ENCODE measurements at regions not wholly inside any gene's neighbourhood (a gene's known extent, or its start where the extent isn't known, plus 50 kb on each side); places are given as distances from the start of the nearest gene placed in this dataset.
"Not testable (repeated sequence)": the region's sequence is repeated elsewhere in the genome, so short reads cannot be mapped to it uniquely, and the experiment has no call there.

DNA sequence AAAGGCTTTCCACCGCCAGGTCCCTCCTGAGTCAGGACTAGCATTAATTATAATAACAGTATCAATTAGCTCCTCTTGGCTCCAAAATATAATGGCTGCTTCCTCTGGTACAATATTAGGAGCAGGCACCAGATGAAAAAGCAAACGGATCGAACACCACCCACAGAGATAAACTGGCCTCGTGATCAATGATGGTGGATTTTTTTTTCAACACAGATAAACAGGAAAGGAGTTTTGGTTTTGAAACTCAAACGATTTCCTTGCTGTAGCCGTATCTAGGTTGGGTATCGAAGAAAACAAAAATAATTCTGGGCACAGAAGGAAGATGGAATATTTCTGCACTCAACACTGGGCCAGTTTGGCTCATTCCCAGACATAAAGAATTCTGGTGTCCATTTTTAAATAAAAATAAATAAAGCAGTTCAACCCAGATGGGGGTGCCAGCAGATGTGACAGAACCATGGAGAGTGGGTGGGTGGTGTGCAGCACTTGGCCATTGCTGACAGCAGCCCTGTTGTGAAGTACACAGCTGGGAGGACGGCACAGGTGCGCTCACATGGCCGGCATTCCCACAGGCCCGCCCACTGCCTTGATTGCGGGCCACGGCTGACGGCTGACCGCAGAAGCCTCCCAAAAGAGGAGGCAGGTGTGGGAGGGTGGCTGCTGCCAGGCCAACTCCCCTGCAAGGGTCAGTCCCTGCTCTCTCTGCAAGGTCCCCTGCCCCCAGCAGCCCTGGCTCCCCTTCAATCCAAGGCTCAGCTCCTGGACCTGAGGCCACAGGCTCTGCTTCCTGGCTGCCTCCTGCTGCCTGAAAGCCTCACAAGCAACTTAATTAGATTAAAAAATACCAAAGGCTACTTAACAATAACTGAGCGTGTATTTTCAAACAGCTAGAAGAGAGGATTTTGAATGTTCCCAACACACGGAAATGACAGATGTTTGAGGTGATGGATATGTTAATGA, 351.9 kb upstream of the ID2 start:
- Mint-ChIP-seq H3K9me3 (peaks cover 3% of the 10 kb centered on the region), H3K27ac (peak overlapping the region; percentile 84), H3K4me3 (no peak overlapping the region), H3K4me1 (ENCODE audit: low read depth) (peaks cover 42% of the 10 kb centered on the region), H3K27me3 (ENCODE audit: low read depth) (peaks cover 6% of the 10 kb centered on the region), H3K36me3 (ENCODE audit: low read depth) (peaks cover 15% of the 10 kb centered on the region)

GRCh38 chr2:8331068-8331467, 350.8 kb upstream of the ID2 start:
- Mint-ChIP-seq H3K9me3 (peaks cover 3% of the 10 kb centered on the region), H3K36me3 (ENCODE audit: low read depth) (peaks cover 15% of the 10 kb centered on the region), H3K4me3 (no peak overlapping the region), H3K27ac (no peak overlapping the region), H3K4me1 (ENCODE audit: low read depth) (peaks cover 37% of the 10 kb centered on the region), H3K27me3 (ENCODE audit: low read depth) (peaks cover 14% of the 10 kb centered on the region)

DNA sequence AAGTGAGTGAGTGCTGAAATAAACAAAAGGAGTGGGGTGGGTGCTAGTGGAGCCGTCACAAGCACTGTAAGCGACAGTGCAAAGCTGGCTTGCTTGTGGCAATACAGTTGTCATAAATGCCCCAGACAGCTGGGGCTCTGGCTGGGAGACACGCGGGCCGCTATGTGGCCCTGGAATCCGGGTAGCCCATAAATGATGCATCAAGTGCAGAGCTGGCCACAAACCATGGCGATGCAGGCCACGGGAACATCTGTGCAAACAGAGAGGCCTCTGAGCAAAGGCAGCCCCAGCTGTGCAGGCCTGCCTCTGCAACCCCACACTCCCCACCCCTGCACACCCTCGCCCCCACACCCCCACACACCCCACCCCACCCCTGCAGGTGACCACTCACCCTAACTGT, 349.2 kb upstream of the ID2 start:
- Mint-ChIP-seq H3K4me3 (no peak overlapping the region), H3K27me3 (ENCODE audit: low read depth) (peaks cover 14% of the 10 kb centered on the region), H3K4me1 (ENCODE audit: low read depth) (peaks cover 41% of the 10 kb centered on the region), H3K36me3 (ENCODE audit: low read depth) (peaks cover 13% of the 10 kb centered on the region), H3K27ac (no peak overlapping the region), H3K9me3 (peaks cover 3% of the 10 kb centered on the region)

DNA sequence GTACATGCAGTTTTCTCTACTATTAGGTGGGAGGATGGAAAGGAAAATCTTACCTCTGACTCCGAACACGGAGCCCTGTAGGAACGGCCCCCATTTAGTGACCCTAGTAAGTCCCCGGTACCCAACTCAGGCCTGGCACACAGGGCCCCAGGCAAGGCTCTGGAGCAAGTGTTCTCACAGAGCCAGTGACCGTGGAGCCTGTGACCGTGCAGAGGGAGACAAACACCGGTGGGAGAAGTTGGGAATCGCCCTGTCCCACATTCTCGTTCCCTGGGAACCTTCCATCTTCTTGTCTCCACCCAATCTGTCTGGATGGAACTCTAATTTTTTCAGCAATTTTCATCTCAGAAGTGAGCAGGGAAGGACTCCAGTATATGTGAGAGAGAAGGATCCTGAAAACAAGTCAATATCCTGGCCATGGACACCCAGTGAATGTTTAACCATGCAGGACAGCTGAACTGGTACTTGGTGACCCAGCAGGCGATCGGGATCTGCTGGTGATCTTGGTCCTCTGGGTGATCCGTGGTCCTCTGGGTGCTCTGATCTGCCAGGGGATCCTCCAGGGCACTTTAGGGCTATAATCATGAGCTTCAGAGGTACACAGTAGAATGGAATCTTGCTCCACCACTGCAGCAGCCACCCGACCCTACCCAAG, 348.6 kb upstream of the ID2 start:
- Mint-ChIP-seq H3K4me1 (ENCODE audit: low read depth) (peaks cover 40% of the 10 kb centered on the region), H3K4me3 (no peak overlapping the region), H3K27ac (no peak overlapping the region), H3K27me3 (ENCODE audit: low read depth) (peaks cover 14% of the 10 kb centered on the region), H3K36me3 (ENCODE audit: low read depth) (peaks cover 15% of the 10 kb centered on the region), H3K9me3 (peaks cover 3% of the 10 kb centered on the region)

DNA sequence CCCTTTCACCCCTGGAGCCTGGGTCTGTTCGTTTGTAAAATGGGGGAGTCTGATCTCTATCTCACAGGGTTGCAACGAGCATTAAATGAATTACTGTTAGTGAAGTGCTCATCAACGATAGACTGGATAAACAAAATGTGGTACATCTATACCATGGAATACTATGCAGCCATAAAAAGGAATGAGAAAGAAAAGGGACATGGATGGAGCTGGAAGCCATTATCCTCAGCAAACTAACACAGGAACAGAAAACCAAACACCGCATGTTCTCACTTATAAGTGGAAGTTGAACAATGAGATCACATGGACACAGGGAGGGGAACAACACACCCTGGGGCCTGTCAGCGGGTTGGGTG, 348.0 kb upstream of the ID2 start:
- not testable (repeated sequence) for H3K4me3 Mint-ChIP-seq, H3K9me3 Mint-ChIP-seq, H3K27ac Mint-ChIP-seq
- peaks cover 15% of the 10 kb centered on the region for H3K36me3 Mint-ChIP-seq (ENCODE audit: low read depth)
- peaks cover 35% of the 10 kb centered on the region for H3K4me1 Mint-ChIP-seq (ENCODE audit: low read depth)
- H3K27me3 Mint-ChIP-seq (ENCODE audit: low read depth), result peaks cover 14% of the 10 kb centered on the region

DNA sequence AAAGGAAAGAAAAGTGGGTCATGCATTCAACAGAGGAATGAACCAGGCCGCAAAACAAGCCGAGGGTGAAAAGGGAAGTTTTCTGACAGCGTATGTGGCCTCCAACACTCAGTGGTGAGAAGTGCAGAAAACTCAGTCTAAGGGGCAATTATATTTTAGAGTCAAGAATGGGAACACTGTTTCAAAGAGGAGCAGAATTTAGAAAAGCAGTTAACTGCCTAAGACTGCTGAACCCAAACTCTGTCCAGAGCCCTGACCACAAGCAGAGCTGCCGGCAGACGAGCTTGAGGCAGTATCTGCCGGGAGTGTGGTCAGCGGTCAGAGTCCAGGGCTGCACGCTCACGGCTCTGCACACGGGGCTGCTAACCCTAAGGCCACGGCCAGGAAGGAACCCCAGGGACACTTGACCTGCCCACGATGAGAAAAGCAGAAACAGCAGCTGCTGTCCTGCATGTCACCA, 347.0 kb upstream of the ID2 start:
- peaks cover 25% of the 10 kb centered on the region for H3K4me1 Mint-ChIP-seq (ENCODE audit: low read depth)
- H3K36me3 Mint-ChIP-seq (ENCODE audit: low read depth), result peaks cover 10% of the 10 kb centered on the region
- no peak overlapping the region for H3K4me3 Mint-ChIP-seq
- no peak overlapping the region for H3K27ac Mint-ChIP-seq
- H3K27me3 Mint-ChIP-seq (ENCODE audit: low read depth), result peaks cover 14% of the 10 kb centered on the region
- peaks cover 3% of the 10 kb centered on the region for H3K9me3 Mint-ChIP-seq

GRCh38 chr2:8335801-8336200, 346.1 kb upstream of the ID2 start:
- Mint-ChIP-seq H3K36me3 (ENCODE audit: low read depth) (peaks cover 12% of the 10 kb centered on the region), H3K27me3 (ENCODE audit: low read depth) (peaks cover 14% of the 10 kb centered on the region), H3K9me3 (peaks cover 3% of the 10 kb centered on the region), H3K27ac (no peak overlapping the region), H3K4me3 (no peak overlapping the region), H3K4me1 (ENCODE audit: low read depth) (peaks cover 20% of the 10 kb centered on the region)

GRCh38 chr2:8337321-8337720, 344.5 kb upstream of the ID2 start:
- peaks cover 14% of the 10 kb centered on the region for H3K27me3 Mint-ChIP-seq (ENCODE audit: low read depth)
- peaks cover 9% of the 10 kb centered on the region for H3K9me3 Mint-ChIP-seq
- peaks cover 14% of the 10 kb centered on the region for H3K36me3 Mint-ChIP-seq (ENCODE audit: low read depth)
- H3K27ac Mint-ChIP-seq, result peak overlapping the region; percentile 70
- H3K4me3 Mint-ChIP-seq, result peak overlapping the region; percentile 56
- peaks cover 21% of the 10 kb centered on the region for H3K4me1 Mint-ChIP-seq (ENCODE audit: low read depth)

GRCh38 chr2:8342407-8342806, 339.4 kb upstream of the ID2 start:
- H3K27ac Mint-ChIP-seq, result no peak overlapping the region
- H3K9me3 Mint-ChIP-seq, result peaks cover 6% of the 10 kb centered on the region
- H3K27me3 Mint-ChIP-seq (ENCODE audit: low read depth), result no peaks in the 10 kb centered on the region
- no peak overlapping the region for H3K4me3 Mint-ChIP-seq
- peaks cover 30% of the 10 kb centered on the region for H3K4me1 Mint-ChIP-seq (ENCODE audit: low read depth)
- peaks cover 13% of the 10 kb centered on the region for H3K36me3 Mint-ChIP-seq (ENCODE audit: low read depth)

- H3K27ac Mint-ChIP-seq, result no peak overlapping the region
- H3K27me3 Mint-ChIP-seq (ENCODE audit: low read depth), result no peaks in the 10 kb centered on the region
- peaks cover 29% of the 10 kb centered on the region for H3K4me1 Mint-ChIP-seq (ENCODE audit: low read depth)
- peaks cover 9% of the 10 kb centered on the region for H3K36me3 Mint-ChIP-seq (ENCODE audit: low read depth)
- H3K9me3 Mint-ChIP-seq, result peaks cover 6% of the 10 kb centered on the region
- no peak overlapping the region for H3K4me3 Mint-ChIP-seq
Measured at GRCh38 chr2:8343031-8343430, 338.8 kb upstream of the ID2 start.

- Mint-ChIP-seq H3K9me3 (peaks cover 6% of the 10 kb centered on the region), H3K36me3 (ENCODE audit: low read depth) (peaks cover 9% of the 10 kb centered on the region), H3K4me3 (no peak overlapping the region), H3K27ac (no peak overlapping the region), H3K4me1 (ENCODE audit: low read depth) (peaks cover 34% of the 10 kb centered on the region), H3K27me3 (ENCODE audit: low read depth) (no peaks in the 10 kb centered on the region)
Measured at GRCh38 chr2:8344144-8345097, 337.4 kb upstream of the ID2 start.

GRCh38 chr2:8345200-8345599, 336.7 kb upstream of the ID2 start:
- H3K27me3 Mint-ChIP-seq (ENCODE audit: low read depth), result no peaks in the 10 kb centered on the region
- H3K9me3 Mint-ChIP-seq, result peaks cover 6% of the 10 kb centered on the region
- peaks cover 9% of the 10 kb centered on the region for H3K36me3 Mint-ChIP-seq (ENCODE audit: low read depth)
- H3K4me1 Mint-ChIP-seq (ENCODE audit: low read depth), result peaks cover 34% of the 10 kb centered on the region
- H3K27ac Mint-ChIP-seq, result no peak overlapping the region
- no peak overlapping the region for H3K4me3 Mint-ChIP-seq

- Mint-ChIP-seq H3K4me3 (no peak overlapping the region), H3K36me3 (ENCODE audit: low read depth) (peaks cover 5% of the 10 kb centered on the region), H3K27ac (peak overlapping the region; percentile 59), H3K9me3 (peaks cover 3% of the 10 kb centered on the region), H3K4me1 (ENCODE audit: low read depth) (peaks cover 32% of the 10 kb centered on the region), H3K27me3 (ENCODE audit: low read depth) (no peaks in the 10 kb centered on the region)
Measured at GRCh38 chr2:8346208-8346607, 335.6 kb upstream of the ID2 start.

DNA sequence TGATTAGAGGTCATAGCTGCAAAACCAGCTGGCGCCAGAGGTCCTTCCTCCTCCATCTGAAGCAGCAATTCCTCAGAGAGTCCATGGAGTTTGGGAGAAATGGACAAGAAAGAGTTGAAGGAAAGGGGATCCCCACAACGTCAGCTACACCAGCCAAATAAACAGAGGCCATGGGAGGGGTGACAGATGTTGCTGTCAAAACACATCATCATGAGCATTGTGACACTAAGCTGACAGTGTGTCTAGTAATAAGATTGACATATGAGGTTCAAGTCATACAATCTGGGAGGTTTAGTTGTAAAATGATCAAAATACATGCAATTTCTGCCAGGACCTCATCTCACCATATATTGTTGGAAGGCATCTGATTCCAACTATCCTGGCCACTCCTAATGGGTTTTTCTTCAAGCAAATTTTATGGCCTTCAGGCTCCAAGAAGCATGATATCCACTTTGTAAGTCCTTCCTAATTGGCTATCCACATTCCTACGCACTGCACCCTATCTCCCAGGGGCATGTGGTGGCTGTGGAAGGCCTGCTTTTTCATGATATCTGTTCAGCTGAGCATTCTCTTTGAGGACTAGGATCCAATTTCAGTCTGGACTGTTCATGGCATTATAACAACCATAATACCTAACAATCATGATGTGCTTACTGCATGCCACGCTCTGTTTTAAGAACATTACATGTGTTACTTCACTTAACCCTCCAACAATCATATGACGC, 335.0 kb upstream of the ID2 start:
- H3K9me3 Mint-ChIP-seq, result no peaks in the 10 kb centered on the region
- H3K4me3 Mint-ChIP-seq, result no peak overlapping the region
- H3K27ac Mint-ChIP-seq, result peak overlapping the region; percentile 59
- peaks cover 32% of the 10 kb centered on the region for H3K4me1 Mint-ChIP-seq (ENCODE audit: low read depth)
- H3K36me3 Mint-ChIP-seq (ENCODE audit: low read depth), result peaks cover 5% of the 10 kb centered on the region
- H3K27me3 Mint-ChIP-seq (ENCODE audit: low read depth), result no peaks in the 10 kb centered on the region
